ENCODE measurements at regions not wholly inside any gene's neighbourhood (a gene's known extent, or its start where the extent isn't known, plus 50 kb on each side); places are given as distances from the start of the nearest gene placed in this dataset.

DNA sequence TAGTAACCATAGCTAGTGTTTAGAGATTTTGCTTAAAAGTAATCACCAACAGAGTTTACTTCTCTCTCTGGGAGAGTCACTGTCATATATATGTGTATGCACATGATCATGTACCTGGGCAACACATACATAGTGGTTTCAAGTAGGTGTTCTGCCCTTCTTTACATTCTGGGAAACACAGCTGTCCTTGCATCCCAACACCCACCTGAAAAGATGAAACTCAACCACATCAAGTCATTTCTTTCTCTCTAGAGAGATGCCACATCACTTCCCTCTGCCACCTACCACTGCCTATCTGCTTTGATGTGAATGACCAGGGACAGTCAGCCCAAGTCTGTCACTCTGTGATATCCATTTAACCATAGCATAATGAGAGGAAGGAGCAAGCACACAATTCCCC is 155.8 kb upstream of the GADL1 start:
- in situ Hi-C loops (cut with HindIII; ENCODE audit: low sequenced_read_pairs): no loop called here
- H3K4me3 ChIP-seq (ENCODE audit: low read depth, low read length): no peak overlapping the region
- TF ChIP-seq, protein P1, sequence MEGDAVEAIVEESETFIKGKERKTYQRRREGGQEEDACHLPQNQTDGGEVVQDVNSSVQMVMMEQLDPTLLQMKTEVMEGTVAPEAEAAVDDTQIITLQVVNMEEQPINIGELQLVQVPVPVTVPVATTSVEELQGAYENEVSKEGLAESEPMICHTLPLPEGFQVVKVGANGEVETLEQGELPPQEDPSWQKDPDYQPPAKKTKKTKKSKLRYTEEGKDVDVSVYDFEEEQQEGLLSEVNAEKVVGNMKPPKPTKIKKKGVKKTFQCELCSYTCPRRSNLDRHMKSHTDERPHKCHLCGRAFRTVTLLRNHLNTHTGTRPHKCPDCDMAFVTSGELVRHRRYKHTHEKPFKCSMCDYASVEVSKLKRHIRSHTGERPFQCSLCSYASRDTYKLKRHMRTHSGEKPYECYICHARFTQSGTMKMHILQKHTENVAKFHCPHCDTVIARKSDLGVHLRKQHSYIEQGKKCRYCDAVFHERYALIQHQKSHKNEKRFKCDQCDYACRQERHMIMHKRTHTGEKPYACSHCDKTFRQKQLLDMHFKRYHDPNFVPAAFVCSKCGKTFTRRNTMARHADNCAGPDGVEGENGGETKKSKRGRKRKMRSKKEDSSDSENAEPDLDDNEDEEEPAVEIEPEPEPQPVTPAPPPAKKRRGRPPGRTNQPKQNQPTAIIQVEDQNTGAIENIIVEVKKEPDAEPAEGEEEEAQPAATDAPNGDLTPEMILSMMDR (IDR thresholded peaks at IDR 0.05; ENCODE audit: low read depth, low read length, missing control alignments): no peak
- DNase-seq (ENCODE audit: low read depth): no peak

DNA sequence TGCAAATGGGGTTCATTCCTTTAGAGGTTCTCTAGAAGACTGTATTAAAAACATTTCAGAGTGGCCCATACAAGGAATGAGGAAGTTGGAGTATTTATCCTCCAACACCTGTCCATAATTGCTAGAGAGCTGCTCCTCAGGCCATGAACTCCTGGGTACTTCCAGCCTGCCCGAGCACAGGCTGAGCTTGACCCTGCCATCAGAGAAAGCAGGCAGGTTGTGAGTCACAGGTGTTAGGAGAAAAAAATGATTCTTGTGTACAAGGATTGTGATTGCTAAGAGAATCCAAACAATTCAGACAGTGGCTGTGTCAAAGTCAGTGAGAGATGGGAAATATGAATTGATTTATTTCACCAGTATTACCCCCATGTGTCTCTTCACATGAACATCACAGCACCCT is 156.8 kb upstream of the GADL1 start:
- H3K4me3 ChIP-seq (ENCODE audit: low read depth, low read length): no peak overlapping the region
- TF ChIP-seq, protein P1 (IDR thresholded peaks at IDR 0.05; ENCODE audit: low read depth, low read length, missing control alignments): no peak
- DNase-seq (ENCODE audit: low read depth): no peak
- in situ Hi-C loops (cut with HindIII; ENCODE audit: low sequenced_read_pairs): no loop called here

DNA sequence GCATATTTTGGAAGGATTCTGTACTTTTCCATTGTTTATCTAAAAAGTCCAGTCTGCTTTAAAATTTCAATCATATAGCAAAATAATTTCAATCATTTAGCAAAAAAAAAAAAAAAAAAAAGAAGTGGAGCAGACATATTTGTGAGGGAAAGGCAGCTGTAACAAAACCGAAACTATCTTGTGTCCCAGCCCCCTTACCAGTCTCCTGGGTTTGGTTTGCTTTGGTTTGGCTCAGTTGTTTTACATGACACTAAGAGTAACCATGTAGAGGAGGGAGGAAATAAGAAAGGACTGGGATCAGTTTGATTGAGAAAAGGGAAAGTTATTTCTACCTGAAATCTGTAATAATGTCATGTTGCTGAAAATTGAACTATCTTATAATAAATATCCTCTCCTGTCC is 158.8 kb upstream of the GADL1 start:
- in situ Hi-C loops (cut with HindIII; ENCODE audit: low sequenced_read_pairs): no loop called here
- H3K4me3 ChIP-seq (ENCODE audit: low read depth, low read length): no peak overlapping the region
- TF ChIP-seq, protein P1 (IDR thresholded peaks at IDR 0.05; ENCODE audit: low read depth, low read length, missing control alignments): no peak
- no peak for DNase-seq (ENCODE audit: low read depth)

DNA sequence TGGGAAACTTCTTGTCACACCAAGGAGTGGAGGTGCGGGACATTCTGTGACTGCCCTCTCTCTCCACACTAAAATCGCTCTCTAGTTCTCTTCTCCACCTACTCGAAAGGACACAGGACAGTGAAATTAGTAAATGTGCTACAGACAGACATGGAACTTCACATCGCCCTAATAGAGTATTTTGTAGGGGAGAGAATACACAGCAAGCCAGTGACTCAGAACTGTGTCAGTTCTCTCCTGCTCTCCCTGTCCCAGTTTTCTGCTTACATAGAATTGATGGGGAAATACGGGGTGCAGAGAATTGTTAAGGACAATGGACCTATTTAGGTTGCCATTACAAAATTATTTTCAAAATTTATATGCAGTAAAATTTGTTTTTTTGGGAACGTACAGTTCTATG is 159.6 kb upstream of the GADL1 start:
- in situ Hi-C loops (cut with HindIII; ENCODE audit: low sequenced_read_pairs): no loop called here

DNA sequence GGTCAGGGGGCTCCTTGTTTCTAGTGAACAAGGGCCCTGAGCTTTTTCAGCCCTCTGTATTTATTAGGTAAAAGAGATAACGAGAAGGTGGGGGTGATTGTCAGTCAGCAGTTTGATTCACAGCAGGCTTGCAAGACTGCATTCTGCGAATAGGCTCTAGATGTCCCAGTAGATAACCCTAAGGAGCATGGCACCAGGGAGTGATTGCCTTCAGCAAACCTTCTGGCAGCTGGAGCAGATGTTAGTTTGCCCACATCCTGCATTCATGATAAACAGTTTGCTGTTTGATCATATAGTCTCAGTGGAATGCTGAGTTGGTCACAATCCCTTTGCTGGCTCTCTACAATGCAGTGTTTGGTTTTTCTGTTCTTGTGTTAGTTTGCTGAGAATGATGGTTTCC is 161.3 kb upstream of the GADL1 start:
- TF ChIP-seq, protein P1 (IDR thresholded peaks at IDR 0.05; ENCODE audit: low read depth, low read length, missing control alignments): no peak
- in situ Hi-C loops (cut with HindIII; ENCODE audit: low sequenced_read_pairs): no loop called here

More for the DNA sequence above, 159.6 kb upstream of the GADL1 start:
- no peak overlapping the region for H3K4me3 ChIP-seq (ENCODE audit: low read depth, low read length)
- TF ChIP-seq, protein P1 (IDR thresholded peaks at IDR 0.05; ENCODE audit: low read depth, low read length, missing control alignments): no peak
- DNase-seq (ENCODE audit: low read depth): no peak

DNA sequence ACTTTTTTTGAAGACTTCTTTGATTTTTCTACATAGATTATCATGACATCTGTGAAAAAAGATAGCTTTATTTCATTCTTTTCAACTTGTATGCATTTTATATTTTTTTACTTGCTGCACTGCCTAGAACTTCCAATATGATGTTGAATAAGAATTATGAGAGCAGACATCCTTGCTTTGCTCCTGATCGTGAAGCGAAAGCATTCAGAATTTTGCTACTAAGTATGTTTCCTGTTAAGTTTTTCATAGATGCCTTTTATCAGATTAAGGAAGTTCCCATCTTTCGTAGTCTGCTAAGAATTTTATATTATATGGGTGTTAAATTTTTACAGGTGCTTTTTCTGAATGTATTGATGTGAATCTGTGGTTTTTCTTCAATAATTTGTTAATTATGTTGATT is 163.4 kb upstream of the GADL1 start:
- DNase-seq (ENCODE audit: low read depth): no peak
- in situ Hi-C loops (cut with HindIII; ENCODE audit: low sequenced_read_pairs): no loop called here
- H3K4me3 ChIP-seq (ENCODE audit: low read depth, low read length): no peak overlapping the region
- TF ChIP-seq, protein P1 (IDR thresholded peaks at IDR 0.05; ENCODE audit: low read depth, low read length, missing control alignments): no peak

More for the DNA sequence above, 161.3 kb upstream of the GADL1 start:
- no peak for DNase-seq (ENCODE audit: low read depth)
- no peak overlapping the region for H3K4me3 ChIP-seq (ENCODE audit: low read depth, low read length)

DNA sequence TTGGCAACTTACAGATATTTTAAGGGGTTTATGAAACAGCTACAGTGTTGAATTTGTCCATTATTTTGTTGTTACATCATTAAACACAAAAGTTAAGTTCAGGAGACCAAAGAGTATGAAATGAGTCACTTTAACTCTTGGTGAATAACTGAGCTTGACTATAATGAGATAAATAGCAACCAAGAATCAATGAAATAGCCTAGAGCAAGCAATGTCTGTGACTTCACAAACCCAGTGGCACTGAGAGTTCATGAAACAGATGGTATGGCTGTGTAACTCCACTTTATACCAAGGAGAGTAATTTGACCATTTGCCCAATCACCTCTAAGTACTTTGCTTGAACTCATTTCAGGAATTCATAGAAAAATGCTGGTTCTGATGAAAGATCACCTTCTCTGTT is 169.6 kb upstream of the GADL1 start:
- TF ChIP-seq, protein P1 (IDR thresholded peaks at IDR 0.05; ENCODE audit: low read depth, low read length, missing control alignments): no peak
- DNase-seq (ENCODE audit: low read depth): no peak
- in situ Hi-C loops (cut with HindIII; ENCODE audit: low sequenced_read_pairs): no loop called here
- H3K4me3 ChIP-seq (ENCODE audit: low read depth, low read length): no peak overlapping the region

All from astrocyte of the cerebellum (primary cell).